ENCODE measurements at regions not wholly inside any gene's neighbourhood (a gene's known extent, or its start where the extent isn't known, plus 50 kb on each side); places are given as distances from the start of the nearest gene placed in this dataset.

- Mint-ChIP-seq H3K27ac (ENCODE audit: unreplicated experiment) (no peak overlapping the region), H3K4me1 (ENCODE audit: low read depth, unreplicated experiment) (no peaks in the 10 kb centered on the region), H3K27me3 (ENCODE audit: insufficient read depth, unreplicated experiment) (peaks cover 25% of the 10 kb centered on the region), H3K9me3 (ENCODE audit: unreplicated experiment) (no peaks in the 10 kb centered on the region), H3K4me3 (ENCODE audit: unreplicated experiment) (no peak overlapping the region), H3K36me3 (ENCODE audit: insufficient read depth, unreplicated experiment) (no peaks in the 10 kb centered on the region)
- intact Hi-C loops (cut with micrococcal nuclease; ENCODE audit: unreplicated experiment) = no loop called here
- Histone ChIP-seq H3K36me3 (ENCODE audit: control insufficient read depth, insufficient read depth, low read length) (no peaks in the 10 kb centered on the region), H3K27me3 (replicated peaks; ENCODE audit: control insufficient read depth, insufficient read depth, low read length) (no peaks in the 10 kb centered on the region), H3K9me3 (no peaks in the 10 kb centered on the region), H3K4me1 (no peaks in the 10 kb centered on the region), H3K4me3 (ENCODE audit: low read depth, low read length) (no peak overlapping the region)
- BruUV-seq (replicated peaks) = no TSS peak
- TF ChIP-seq, protein P1, sequence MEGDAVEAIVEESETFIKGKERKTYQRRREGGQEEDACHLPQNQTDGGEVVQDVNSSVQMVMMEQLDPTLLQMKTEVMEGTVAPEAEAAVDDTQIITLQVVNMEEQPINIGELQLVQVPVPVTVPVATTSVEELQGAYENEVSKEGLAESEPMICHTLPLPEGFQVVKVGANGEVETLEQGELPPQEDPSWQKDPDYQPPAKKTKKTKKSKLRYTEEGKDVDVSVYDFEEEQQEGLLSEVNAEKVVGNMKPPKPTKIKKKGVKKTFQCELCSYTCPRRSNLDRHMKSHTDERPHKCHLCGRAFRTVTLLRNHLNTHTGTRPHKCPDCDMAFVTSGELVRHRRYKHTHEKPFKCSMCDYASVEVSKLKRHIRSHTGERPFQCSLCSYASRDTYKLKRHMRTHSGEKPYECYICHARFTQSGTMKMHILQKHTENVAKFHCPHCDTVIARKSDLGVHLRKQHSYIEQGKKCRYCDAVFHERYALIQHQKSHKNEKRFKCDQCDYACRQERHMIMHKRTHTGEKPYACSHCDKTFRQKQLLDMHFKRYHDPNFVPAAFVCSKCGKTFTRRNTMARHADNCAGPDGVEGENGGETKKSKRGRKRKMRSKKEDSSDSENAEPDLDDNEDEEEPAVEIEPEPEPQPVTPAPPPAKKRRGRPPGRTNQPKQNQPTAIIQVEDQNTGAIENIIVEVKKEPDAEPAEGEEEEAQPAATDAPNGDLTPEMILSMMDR (IDR thresholded peaks at IDR 0.05; ENCODE audit: insufficient read depth in 1 of 2, low read depth in 1 of 2, low read length in 1 of 2, severe bottlenecking in 1 of 2, unreplicated experiment in 1 of 2) = no peak
- ChIA-PET POLR2A (interaction anchor here (0.7 kb wide), 1 partner anchor 377 kb away, joined by 3 read pairs; no protein-coding TSS in a partner anchor), CTCF (no interaction called here)
- DNase-seq = no peak
Observed at GRCh38 chr2:121907928-121908327, 152.5 kb downstream of the TSN start.

DNA sequence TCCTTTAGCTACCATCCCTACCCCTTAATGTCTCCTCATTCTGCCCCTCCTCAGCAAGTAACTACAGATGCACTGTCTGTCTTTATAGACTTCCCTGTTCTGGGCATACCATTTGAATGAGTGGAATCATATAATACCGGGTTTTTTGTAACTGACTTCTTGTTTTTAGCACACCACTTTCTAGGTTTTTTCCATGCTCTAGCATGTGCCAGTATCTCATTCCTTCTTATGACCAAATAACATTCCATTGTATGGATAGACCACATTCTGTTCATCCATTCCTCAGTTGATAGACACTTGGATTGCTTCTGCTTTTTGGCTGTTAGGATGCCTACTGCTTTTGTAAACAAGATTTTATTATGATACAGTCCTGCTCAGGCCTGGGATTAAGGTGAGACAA lies 154.7 kb downstream of the TSN start:
- Histone ChIP-seq H3K36me3 (ENCODE audit: control insufficient read depth, insufficient read depth, low read length) (no peaks in the 10 kb centered on the region), H3K27me3 (replicated peaks; ENCODE audit: control insufficient read depth, insufficient read depth, low read length) (no peaks in the 10 kb centered on the region), H3K9me3 (no peaks in the 10 kb centered on the region), H3K4me1 (no peaks in the 10 kb centered on the region), H3K4me3 (ENCODE audit: low read depth, low read length) (no peak overlapping the region)
- Mint-ChIP-seq H3K27ac (ENCODE audit: unreplicated experiment) (no peak overlapping the region), H3K36me3 (ENCODE audit: insufficient read depth, unreplicated experiment) (no peaks in the 10 kb centered on the region), H3K27me3 (ENCODE audit: insufficient read depth, unreplicated experiment) (peaks cover 22% of the 10 kb centered on the region), H3K4me3 (ENCODE audit: unreplicated experiment) (no peak overlapping the region), H3K9me3 (ENCODE audit: unreplicated experiment) (no peaks in the 10 kb centered on the region), H3K4me1 (ENCODE audit: low read depth, unreplicated experiment) (no peaks in the 10 kb centered on the region)
- no TSS peak for BruUV-seq (replicated peaks)
- no peak for DNase-seq
- TF ChIP-seq, protein P1 (IDR thresholded peaks at IDR 0.05; ENCODE audit: insufficient read depth in 1 of 2, low read depth in 1 of 2, low read length in 1 of 2, severe bottlenecking in 1 of 2, unreplicated experiment in 1 of 2) = no peak
- intact Hi-C loops (cut with micrococcal nuclease; ENCODE audit: unreplicated experiment) = no loop called here
- CTCF ChIA-PET = interaction anchor here (1.0 kb wide), 1 partner anchor 99 kb away, joined by 3 read pairs; no protein-coding TSS in a partner anchor
- POLR2A ChIA-PET = no interaction called here

- no peaks in the 10 kb centered on the region for H3K9me3 ChIP-seq
- Mint-ChIP-seq H3K4me3 (ENCODE audit: unreplicated experiment) (no peak overlapping the region), H3K36me3 (ENCODE audit: insufficient read depth, unreplicated experiment) (no peaks in the 10 kb centered on the region), H3K4me1 (ENCODE audit: low read depth, unreplicated experiment) (no peaks in the 10 kb centered on the region), H3K27me3 (ENCODE audit: insufficient read depth, unreplicated experiment) (peaks cover 20% of the 10 kb centered on the region), H3K9me3 (ENCODE audit: unreplicated experiment) (no peaks in the 10 kb centered on the region), H3K27ac (ENCODE audit: unreplicated experiment) (no peak overlapping the region)
- intact Hi-C loops (cut with micrococcal nuclease; ENCODE audit: unreplicated experiment) = no loop called here
- no peaks in the 10 kb centered on the region for H3K4me1 ChIP-seq
- BruUV-seq (replicated peaks) = no TSS peak
- TF ChIP-seq, protein P1 (IDR thresholded peaks at IDR 0.05; ENCODE audit: insufficient read depth in 1 of 2, low read depth in 1 of 2, low read length in 1 of 2, severe bottlenecking in 1 of 2, unreplicated experiment in 1 of 2) = no peak
- H3K4me3 ChIP-seq (ENCODE audit: low read depth, low read length) = no peak overlapping the region
- CTCF ChIA-PET = interaction anchor here (1.0 kb wide), 1 partner anchor 100 kb away, joined by 3 read pairs; no protein-coding TSS in a partner anchor
- H3K27me3 ChIP-seq (replicated peaks; ENCODE audit: control insufficient read depth, insufficient read depth, low read length) = no peaks in the 10 kb centered on the region
- no peak for DNase-seq
- no peaks in the 10 kb centered on the region for H3K36me3 ChIP-seq (ENCODE audit: control insufficient read depth, insufficient read depth, low read length)
- POLR2A ChIA-PET = no interaction called here
Observed at GRCh38 chr2:121911036-121911435, 155.6 kb downstream of the TSN start.
